ENCODE measurements at regions not wholly inside any gene's neighbourhood (a gene's known extent, or its start where the extent isn't known, plus 50 kb on each side); places are given as distances from the start of the nearest gene placed in this dataset.

GRCh38 chr7:142409471-142409870 lies 151.6 kb upstream of the PRSS58 start:
- DNase-seq (ENCODE audit: low read depth in 3 of 3): no peak

- DNase-seq (ENCODE audit: low read depth in 3 of 3): no peak
Observed at GRCh38 chr7:142408794-142409193, 150.9 kb upstream of the PRSS58 start.

- no peak for DNase-seq (ENCODE audit: low read depth in 3 of 3)
Observed at GRCh38 chr7:142407939-142408570, 150.2 kb upstream of the PRSS58 start.

GRCh38 chr7:142405122-142405765 lies 147.4 kb upstream of the PRSS58 start:
- no peak for DNase-seq (ENCODE audit: low read depth in 3 of 3)

- no peak for DNase-seq (ENCODE audit: low read depth in 3 of 3)
Observed at GRCh38 chr7:142401951-142402350, 144.1 kb upstream of the PRSS58 start.

GRCh38 chr7:142400042-142400533 lies 142.2 kb upstream of the PRSS58 start:
- no peak for DNase-seq (ENCODE audit: low read depth in 3 of 3)

GRCh38 chr7:142391191-142391992 lies 133.5 kb upstream of the PRSS58 start:
- DNase-seq (ENCODE audit: low read depth in 3 of 3): peak in 1 of 3 experiments; percentile 52

GRCh38 chr7:142389544-142389943 lies 131.7 kb upstream of the PRSS58 start:
- no peak for DNase-seq (ENCODE audit: low read depth in 3 of 3)

- DNase-seq (ENCODE audit: low read depth in 3 of 3): peak in 2 of 3 experiments; percentile 25
Observed at GRCh38 chr7:142385491-142386340, 127.9 kb upstream of the PRSS58 start.

GRCh38 chr7:142384493-142384922 lies 126.7 kb upstream of the PRSS58 start:
- DNase-seq (ENCODE audit: low read depth in 3 of 3): peak in 1 of 3 experiments; percentile 37

- DNase-seq (ENCODE audit: low read depth in 3 of 3): no peak
Observed at GRCh38 chr7:142383841-142384492, 126.1 kb upstream of the PRSS58 start.

GRCh38 chr7:142381727-142382390 lies 124.0 kb upstream of the PRSS58 start:
- DNase-seq (ENCODE audit: low read depth in 3 of 3): no peak

- DNase-seq (ENCODE audit: low read depth in 3 of 3): no peak
Observed at GRCh38 chr7:142380069-142380468, 122.2 kb upstream of the PRSS58 start.

GRCh38 chr7:142379201-142379885 lies 121.5 kb upstream of the PRSS58 start:
- no peak for DNase-seq (ENCODE audit: low read depth in 3 of 3)

- DNase-seq (ENCODE audit: low read depth in 3 of 3): no peak
Observed at GRCh38 chr7:142377567-142377966, 119.7 kb upstream of the PRSS58 start.

GRCh38 chr7:142376356-142376997 lies 118.6 kb upstream of the PRSS58 start:
- DNase-seq (ENCODE audit: low read depth in 3 of 3): no peak

- no peak for DNase-seq (ENCODE audit: low read depth in 3 of 3)
Observed at GRCh38 chr7:142375710-142376313, 118.0 kb upstream of the PRSS58 start.

- no peak for DNase-seq (ENCODE audit: low read depth in 3 of 3)
Observed at GRCh38 chr7:142372727-142373126, 114.9 kb upstream of the PRSS58 start.

Measured in stimulated activated CD4-positive, alpha-beta T cell treated with anti-CD3 and anti-CD28 coated beads, TNF-alpha, amount 100 ng/mL, for 24 hours (primary cell).